Parathyroid adenoma (tissue), 2 donors: ENCODE measurements at regions not wholly inside any gene's neighbourhood (a gene's known extent, or its start where the extent isn't known, plus 50 kb on each side); places are given as distances from the start of the nearest gene placed in this dataset.

Source experiments
- H2AFZ ChIP-seq: fragments of 300-600 bp; sonication (generic); one replicate; pipeline ENCODE4 v1.7.0; 2017; ENCODE audit warnings: antibody characterized with exemption, mild to moderate bottlenecking
- H3K27ac ChIP-seq: fragments of 300-600 bp; sonication (generic); one replicate; pipeline ENCODE4 v1.7.0; 2017
- H3K27me3 ChIP-seq: fragments of 300-600 bp; sonication (generic); one replicate; pipeline ENCODE4 v1.7.0; 2017; ENCODE audit warnings: low read length; ENCODE audit not compliant: control insufficient read depth, insufficient read depth
- H3K36me3 ChIP-seq: fragments of 300-600 bp; sonication (generic); one replicate; pipeline ENCODE4 v1.7.0; 2017; ENCODE audit warnings: low read length; ENCODE audit not compliant: control insufficient read depth, insufficient read depth
- H3K4me1 ChIP-seq: fragments of 300-600 bp; sonication (generic); one replicate; pipeline ENCODE4 v1.7.0; 2017; ENCODE audit warnings: control low read depth
- H3K4me2 ChIP-seq: fragments of 300-600 bp; sonication (generic); one replicate; pipeline ENCODE4 v1.7.0; 2017; ENCODE audit warnings: low read length
- H3K4me3 ChIP-seq: fragments of 300-600 bp; sonication (generic); one replicate; pipeline ENCODE4 v1.7.0; 2017; ENCODE audit warnings: low read depth, low read length
- H3K79me2 ChIP-seq: fragments of 300-600 bp; sonication (generic); one replicate; pipeline ENCODE4 v1.7.0; 2017; ENCODE audit warnings: control low read depth
- H3K9ac ChIP-seq: fragments of 300-600 bp; sonication (generic); one replicate; pipeline ENCODE4 v1.7.0; 2017; ENCODE audit warnings: mild to moderate bottlenecking
- H3K9me3 ChIP-seq: fragments of 300-600 bp; sonication (generic); one replicate; pipeline ENCODE4 v1.7.0; 2017; ENCODE audit warnings: low read length; ENCODE audit not compliant: control insufficient read depth
- CTCF ChIP-seq: fragments of 300-600 bp; sonication (generic); IDR thresholded peaks from one replicate; pipeline ENCODE4 v1.7.0; 2017; ENCODE audit warnings: antibody characterized with exemption, mild to moderate bottlenecking
- donor health status: primary hyperparathyroidism.

GRCh38 chr7:153581419-153581818, 470.8 kb upstream of the DPP6 start:
- Histone ChIP-seq H3K9me3 (no peaks in the 10 kb centered on the region), H3K27me3 (no peaks in the 10 kb centered on the region), H3K4me1 (no peaks in the 10 kb centered on the region), H3K79me2 (no peaks in the 10 kb centered on the region), H3K36me3 (no peaks in the 10 kb centered on the region), H3K4me2 (no peak overlapping the region), H3K4me3 (no peak overlapping the region), H3K9ac (no peak overlapping the region), H2AFZ (no peak overlapping the region), H3K27ac (no peak overlapping the region)
- no peak for TF ChIP-seq CTCF

- H3K27me3 ChIP-seq = no peaks in the 10 kb centered on the region
- no peaks in the 10 kb centered on the region for H3K36me3 ChIP-seq
- H3K4me3 ChIP-seq = no peak overlapping the region
- no peak overlapping the region for H3K9ac ChIP-seq
- no peak overlapping the region for H3K4me2 ChIP-seq
- no peak overlapping the region for H2AFZ ChIP-seq
- H3K4me1 ChIP-seq = no peaks in the 10 kb centered on the region
- no peaks in the 10 kb centered on the region for H3K79me2 ChIP-seq
- no peaks in the 10 kb centered on the region for H3K9me3 ChIP-seq
- no peak overlapping the region for H3K27ac ChIP-seq
- TF ChIP-seq CTCF = no peak
Measured at GRCh38 chr7:153584132-153584531, 468.1 kb upstream of the DPP6 start.

GRCh38 chr7:153588586-153588985, 463.6 kb upstream of the DPP6 start:
- Histone ChIP-seq H2AFZ (no peak overlapping the region), H3K4me2 (no peak overlapping the region), H3K4me1 (no peaks in the 10 kb centered on the region), H3K27me3 (no peaks in the 10 kb centered on the region), H3K9ac (no peak overlapping the region), H3K4me3 (no peak overlapping the region), H3K79me2 (no peaks in the 10 kb centered on the region), H3K36me3 (no peaks in the 10 kb centered on the region), H3K9me3 (no peaks in the 10 kb centered on the region), H3K27ac (no peak overlapping the region)
- TF ChIP-seq CTCF = no peak

- no peak overlapping the region for H3K27ac ChIP-seq
- no peaks in the 10 kb centered on the region for H3K79me2 ChIP-seq
- H3K4me1 ChIP-seq = no peaks in the 10 kb centered on the region
- H3K27me3 ChIP-seq = no peaks in the 10 kb centered on the region
- no peaks in the 10 kb centered on the region for H3K36me3 ChIP-seq
- H3K9ac ChIP-seq = no peak overlapping the region
- no peak for TF ChIP-seq CTCF
- no peaks in the 10 kb centered on the region for H3K9me3 ChIP-seq
- H3K4me2 ChIP-seq = no peak overlapping the region
- H2AFZ ChIP-seq = no peak overlapping the region
- no peak overlapping the region for H3K4me3 ChIP-seq
Measured at GRCh38 chr7:153590136-153590535, 462.1 kb upstream of the DPP6 start.

GRCh38 chr7:153590571-153590970, 461.6 kb upstream of the DPP6 start:
- Histone ChIP-seq H3K9me3 (no peaks in the 10 kb centered on the region), H3K27me3 (no peaks in the 10 kb centered on the region), H3K9ac (no peak overlapping the region), H3K4me3 (no peak overlapping the region), H3K36me3 (no peaks in the 10 kb centered on the region), H3K4me2 (no peak overlapping the region), H3K4me1 (no peaks in the 10 kb centered on the region), H3K79me2 (no peaks in the 10 kb centered on the region), H2AFZ (no peak overlapping the region), H3K27ac (no peak overlapping the region)
- no peak for TF ChIP-seq CTCF
